ENCODE measurements at regions not wholly inside any gene's neighbourhood (a gene's known extent, or its start where the extent isn't known, plus 50 kb on each side); places are given as distances from the start of the nearest gene placed in this dataset.

- FAIRE-seq, result no peak
Measured at GRCh38 chr11:91819777-91820176, 404.8 kb upstream of the FAT3 start.

GRCh38 chr11:91819195-91819594, 405.4 kb upstream of the FAT3 start:
- DNase-seq (ENCODE audit: low spot score) (no peak), FAIRE-seq (no peak)

More at GRCh38 chr11:91819777-91820176, 404.8 kb upstream of the FAT3 start:
- no peak for DNase-seq (ENCODE audit: low spot score)

GRCh38 chr11:91817996-91818395, 406.6 kb upstream of the FAT3 start:
- DNase-seq (ENCODE audit: low spot score), result no peak
- FAIRE-seq, result no peak

- no peak for FAIRE-seq
- no peak for DNase-seq (ENCODE audit: low spot score)
Measured at GRCh38 chr11:91813263-91813662, 411.4 kb upstream of the FAT3 start.

GRCh38 chr11:91810871-91811270, 413.7 kb upstream of the FAT3 start:
- DNase-seq (ENCODE audit: low spot score), result no peak
- no peak for FAIRE-seq

GRCh38 chr11:91805293-91805692, 419.3 kb upstream of the FAT3 start:
- FAIRE-seq (no peak), DNase-seq (ENCODE audit: low spot score) (no peak)

GRCh38 chr11:91804042-91804441, 420.6 kb upstream of the FAT3 start:
- DNase-seq (ENCODE audit: low spot score) (no peak), FAIRE-seq (no peak)

GRCh38 chr11:91802475-91802874, 422.1 kb upstream of the FAT3 start:
- FAIRE-seq, result no peak

GRCh38 chr11:91800208-91800914, 424.3 kb upstream of the FAT3 start:
- DNase-seq (ENCODE audit: low spot score) (no peak), FAIRE-seq (no peak)

More at GRCh38 chr11:91802475-91802874, 422.1 kb upstream of the FAT3 start:
- no peak for DNase-seq (ENCODE audit: low spot score)

- no peak for FAIRE-seq
- DNase-seq (ENCODE audit: low spot score), result no peak
Measured at GRCh38 chr11:91798240-91798639, 426.4 kb upstream of the FAT3 start.

GRCh38 chr11:91796999-91797398, 427.6 kb upstream of the FAT3 start:
- peak; percentile 86 for FAIRE-seq
- peak; percentile 59 for DNase-seq (ENCODE audit: low spot score)

- FAIRE-seq (no peak), DNase-seq (ENCODE audit: low spot score) (no peak)
Measured at GRCh38 chr11:91795139-91795887, 429.3 kb upstream of the FAT3 start.

- DNase-seq (ENCODE audit: low spot score) (no peak), FAIRE-seq (no peak)
Measured at GRCh38 chr11:91794146-91794545, 430.5 kb upstream of the FAT3 start.

GRCh38 chr11:91792779-91793262, 431.8 kb upstream of the FAT3 start:
- FAIRE-seq (no peak), DNase-seq (ENCODE audit: low spot score) (peak; percentile 5)

- DNase-seq (ENCODE audit: low spot score), result no peak
- no peak for FAIRE-seq
Measured at GRCh38 chr11:91791171-91791468, 433.5 kb upstream of the FAT3 start.

- DNase-seq (ENCODE audit: low spot score) (no peak), FAIRE-seq (no peak)
Measured at GRCh38 chr11:91790346-91791170, 434.1 kb upstream of the FAT3 start.

- FAIRE-seq (no peak), DNase-seq (ENCODE audit: low spot score) (no peak)
Measured at GRCh38 chr11:91788764-91789163, 435.9 kb upstream of the FAT3 start.

- no peak for FAIRE-seq
- no peak for DNase-seq (ENCODE audit: low spot score)
Measured at GRCh38 chr11:91786097-91786496, 438.5 kb upstream of the FAT3 start.

GRCh38 chr11:91783173-91783572, 441.4 kb upstream of the FAT3 start:
- DNase-seq (ENCODE audit: low spot score) (no peak), FAIRE-seq (no peak)

- no peak for FAIRE-seq
- no peak for DNase-seq (ENCODE audit: low spot score)
Measured at GRCh38 chr11:91778758-91779157, 445.9 kb upstream of the FAT3 start.

- FAIRE-seq (no peak), DNase-seq (ENCODE audit: low spot score) (no peak)
Measured at GRCh38 chr11:91776655-91777054, 448.0 kb upstream of the FAT3 start.

- DNase-seq (ENCODE audit: low spot score) (no peak), FAIRE-seq (no peak)
Measured at GRCh38 chr11:91773090-91773489, 451.5 kb upstream of the FAT3 start.

Measured in RCC 7860 (cell line).